Ascending aorta (tissue), 2 donors: ENCODE measurements at regions not wholly inside any gene's neighbourhood (a gene's known extent, or its start where the extent isn't known, plus 50 kb on each side); places are given as distances from the start of the nearest gene placed in this dataset.
"Not testable (repeated sequence)": the region's sequence is repeated elsewhere in the genome, so short reads cannot be mapped to it uniquely, and the experiment has no call there.

Experiments used
- DNase-seq, 2 donors: peaks; one replicate each; pipeline ENCODE4 v3.0.0-alpha.2; 2019; ENCODE audit warnings: low spot score in 2 of 2
- H3K27ac ChIP-seq, 2 donors: fragments of 200-600 bp; sonication (generic); one replicate each; pipeline ENCODE4 v1.5.1; 2016 to 2017; ENCODE audit warnings: mild to moderate bottlenecking in 1 of 2
- H3K27me3 ChIP-seq: fragments of 200-600 bp; sonication (generic); one replicate; pipeline ENCODE4 v1.5.1; 2017
- H3K36me3 ChIP-seq, 2 donors: fragments of 200-600 bp; sonication (generic); one replicate each; pipeline ENCODE4 v1.5.1; 2016
- H3K4me1 ChIP-seq, 2 donors: fragments of 200-600 bp; sonication (generic); one replicate each; pipeline ENCODE4 v1.5.1; 2016 to 2017; ENCODE audit warnings: mild to moderate bottlenecking in 1 of 2
- H3K4me3 ChIP-seq, 2 donors: fragments of 200-600 bp; sonication (generic); one replicate each; pipeline ENCODE4 v1.5.1; 2016 to 2017; ENCODE audit warnings: mild to moderate bottlenecking in 1 of 2
- H3K9me3 ChIP-seq, 2 donors: fragments of 200-600 bp; sonication (generic); one replicate each; pipeline ENCODE4 v1.5.1; 2016
- CTCF ChIP-seq, 3 experiments: fragments of 200-600 bp in 2 of 3; fragments of 450-650 bp in 1 of 3; sonication (generic) in 2 of 3; IDR thresholded peaks; one replicate each; pipeline ENCODE4 v1.5.1; 2016 to 2019; ENCODE audit warnings: antibody characterized with exemption in 3 of 3, mild to moderate bottlenecking in 1 of 3, moderate library complexity in 1 of 3
- intact Hi-C: fragments of 100-400 bp; cut with DNase I; formaldehyde crosslinking; loops from one replicate; pipeline ENCODE4 v1.15.1; 2023

- Histone ChIP-seq H3K27me3 (no peaks in the 10 kb centered on the region), H3K36me3 (no peaks in the 10 kb centered on the region), H3K9me3 (no peaks in the 10 kb centered on the region), H3K4me3 (no peak overlapping the region), H3K27ac (no peak overlapping the region), H3K4me1 (no peaks in the 10 kb centered on the region)
- intact Hi-C loops, result no loop called here
- DNase-seq, result no peak
- no peak for TF ChIP-seq CTCF (IDR thresholded peaks at IDR 0.05)
Observed at GRCh38 chr17:72461757-72462156, 340.9 kb downstream of the SOX9 start.

GRCh38 chr17:72462407-72462806 lies 341.6 kb downstream of the SOX9 start:
- H3K4me1 ChIP-seq, result no peaks in the 10 kb centered on the region
- no peak overlapping the region for H3K4me3 ChIP-seq
- DNase-seq, result no peak
- no peaks in the 10 kb centered on the region for H3K27me3 ChIP-seq
- H3K36me3 ChIP-seq, result no peaks in the 10 kb centered on the region
- H3K27ac ChIP-seq, result no peak overlapping the region
- no peak for TF ChIP-seq CTCF (IDR thresholded peaks at IDR 0.05)
- intact Hi-C loops, result no loop called here
- H3K9me3 ChIP-seq, result no peaks in the 10 kb centered on the region

- Histone ChIP-seq H3K9me3 (no peaks in the 10 kb centered on the region), H3K27me3 (no peaks in the 10 kb centered on the region), H3K27ac (no peak overlapping the region), H3K36me3 (no peaks in the 10 kb centered on the region), H3K4me3 (no peak overlapping the region), H3K4me1 (no peaks in the 10 kb centered on the region)
- intact Hi-C loops, result no loop called here
- no peak for DNase-seq
- TF ChIP-seq CTCF (IDR thresholded peaks at IDR 0.05), result no peak
Observed at GRCh38 chr17:72462814-72463213, 342.0 kb downstream of the SOX9 start.

GRCh38 chr17:72463287-72464102 lies 342.7 kb downstream of the SOX9 start:
- no peak for DNase-seq
- H3K27ac ChIP-seq, result no peak overlapping the region
- H3K9me3 ChIP-seq, result no peaks in the 10 kb centered on the region
- no peak for TF ChIP-seq CTCF (IDR thresholded peaks at IDR 0.05)
- intact Hi-C loops, result no loop called here
- H3K27me3 ChIP-seq, result no peaks in the 10 kb centered on the region
- no peaks in the 10 kb centered on the region for H3K4me1 ChIP-seq
- H3K4me3 ChIP-seq, result no peak overlapping the region
- H3K36me3 ChIP-seq, result no peaks in the 10 kb centered on the region

GRCh38 chr17:72464221-72464620 lies 343.4 kb downstream of the SOX9 start:
- intact Hi-C loops, H3K4me1 ChIP-seq, H3K27ac ChIP-seq, H3K36me3 ChIP-seq, H3K9me3 ChIP-seq, H3K4me3 ChIP-seq, H3K27me3 ChIP-seq, DNase-seq: not testable (repeated sequence)

GRCh38 chr17:72465191-72466024 lies 344.6 kb downstream of the SOX9 start:
- no peaks in the 10 kb centered on the region for H3K36me3 ChIP-seq
- no peaks in the 10 kb centered on the region for H3K9me3 ChIP-seq
- H3K4me1 ChIP-seq, result no peaks in the 10 kb centered on the region
- intact Hi-C loops, result no loop called here
- no peak for TF ChIP-seq CTCF (IDR thresholded peaks at IDR 0.05)
- H3K4me3 ChIP-seq, result no peak overlapping the region
- no peak for DNase-seq
- no peak overlapping the region for H3K27ac ChIP-seq
- no peaks in the 10 kb centered on the region for H3K27me3 ChIP-seq
